ENCODE measurements at regions not wholly inside any gene's neighbourhood (a gene's known extent, or its start where the extent isn't known, plus 50 kb on each side); places are given as distances from the start of the nearest gene placed in this dataset.

GRCh38 chr2:121907928-121908327, 152.5 kb downstream of the TSN start:
- no peak for TF ChIP-seq TAF1 (IDR thresholded peaks at IDR 0.05; ENCODE audit: borderline replicate concordance, insufficient read depth, low read length)
- TF ChIP-seq POLR2AphosphoS5 (IDR thresholded peaks at IDR 0.05; ENCODE audit: low read depth, low read length) = no peak
- TF ChIP-seq, protein P1, sequence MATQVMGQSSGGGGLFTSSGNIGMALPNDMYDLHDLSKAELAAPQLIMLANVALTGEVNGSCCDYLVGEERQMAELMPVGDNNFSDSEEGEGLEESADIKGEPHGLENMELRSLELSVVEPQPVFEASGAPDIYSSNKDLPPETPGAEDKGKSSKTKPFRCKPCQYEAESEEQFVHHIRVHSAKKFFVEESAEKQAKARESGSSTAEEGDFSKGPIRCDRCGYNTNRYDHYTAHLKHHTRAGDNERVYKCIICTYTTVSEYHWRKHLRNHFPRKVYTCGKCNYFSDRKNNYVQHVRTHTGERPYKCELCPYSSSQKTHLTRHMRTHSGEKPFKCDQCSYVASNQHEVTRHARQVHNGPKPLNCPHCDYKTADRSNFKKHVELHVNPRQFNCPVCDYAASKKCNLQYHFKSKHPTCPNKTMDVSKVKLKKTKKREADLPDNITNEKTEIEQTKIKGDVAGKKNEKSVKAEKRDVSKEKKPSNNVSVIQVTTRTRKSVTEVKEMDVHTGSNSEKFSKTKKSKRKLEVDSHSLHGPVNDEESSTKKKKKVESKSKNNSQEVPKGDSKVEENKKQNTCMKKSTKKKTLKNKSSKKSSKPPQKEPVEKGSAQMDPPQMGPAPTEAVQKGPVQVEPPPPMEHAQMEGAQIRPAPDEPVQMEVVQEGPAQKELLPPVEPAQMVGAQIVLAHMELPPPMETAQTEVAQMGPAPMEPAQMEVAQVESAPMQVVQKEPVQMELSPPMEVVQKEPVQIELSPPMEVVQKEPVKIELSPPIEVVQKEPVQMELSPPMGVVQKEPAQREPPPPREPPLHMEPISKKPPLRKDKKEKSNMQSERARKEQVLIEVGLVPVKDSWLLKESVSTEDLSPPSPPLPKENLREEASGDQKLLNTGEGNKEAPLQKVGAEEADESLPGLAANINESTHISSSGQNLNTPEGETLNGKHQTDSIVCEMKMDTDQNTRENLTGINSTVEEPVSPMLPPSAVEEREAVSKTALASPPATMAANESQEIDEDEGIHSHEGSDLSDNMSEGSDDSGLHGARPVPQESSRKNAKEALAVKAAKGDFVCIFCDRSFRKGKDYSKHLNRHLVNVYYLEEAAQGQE (IDR thresholded peaks at IDR 0.05; ENCODE audit: insufficient read depth in 1 of 2, low read depth in 2 of 2, low read length in 2 of 2) = no peak
- no peak for TF ChIP-seq FOXP2 (optimal IDR thresholded peaks at IDR 0.05; ENCODE audit: borderline replicate concordance, extremely low read depth, extremely low read length, insufficient read depth)

Measured in PFSK-1 (cell line).